NCI-H1092 treated with DMSO at 0.1 percent for 48 hours (cell line): ENCODE measurements at regions not wholly inside any gene's neighbourhood (a gene's known extent, or its start where the extent isn't known, plus 50 kb on each side); places are given as distances from the start of the nearest gene placed in this dataset.
"Not testable (repeated sequence)": the region's sequence is repeated elsewhere in the genome, so short reads cannot be mapped to it uniquely, and the experiment has no call there.

Source experiments
- DNase-seq: peaks from one replicate; lab custom pipeline; 2025; lab: John Stamatoyannopoulos, UW

GRCh38 chr1:239930686-239931262, 160.9 kb upstream of the FMN2 start:
- DNase-seq: no peak

GRCh38 chr1:239931341-239931740, 160.3 kb upstream of the FMN2 start:
- no peak for DNase-seq

DNA sequence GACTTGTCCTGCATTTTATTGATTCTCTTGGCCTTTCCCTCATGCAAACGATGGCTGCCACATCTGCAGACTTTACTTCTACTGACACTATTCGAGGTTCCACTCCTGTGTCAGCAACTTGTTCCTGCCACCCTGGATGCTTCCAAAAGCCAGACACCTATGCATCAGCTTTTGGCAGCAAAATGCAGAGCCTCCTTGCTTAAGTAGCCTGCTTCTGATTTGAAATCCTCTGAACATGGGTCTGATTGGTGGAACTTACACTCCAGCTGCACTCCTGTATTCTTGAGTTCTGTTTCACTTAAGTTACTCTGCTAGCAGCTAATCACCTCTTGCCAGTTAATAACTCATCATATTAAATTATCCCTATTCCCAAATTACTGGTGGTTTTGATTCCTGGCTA, 152.1 kb upstream of the FMN2 start:
- no peak for DNase-seq

DNA sequence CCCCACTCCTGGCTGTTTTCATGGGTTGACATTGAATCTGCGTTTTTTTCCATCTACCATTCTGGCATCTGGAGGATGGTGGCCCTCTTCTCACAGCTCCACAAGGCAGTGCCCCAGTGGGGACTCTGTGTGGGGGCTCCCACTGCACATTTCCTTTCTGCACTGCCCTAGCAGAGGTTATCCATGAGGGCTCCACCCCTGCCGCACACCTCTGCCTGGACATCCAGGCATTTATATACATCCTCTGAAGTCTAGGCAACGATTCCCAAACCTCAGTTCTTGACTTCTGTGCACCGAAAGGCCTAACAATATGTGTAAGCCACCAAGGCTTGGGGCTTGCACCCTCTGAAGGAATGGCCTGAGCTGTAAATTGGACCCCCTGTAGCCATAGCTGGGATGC, 147.9 kb upstream of the FMN2 start:
- DNase-seq: no peak

- DNase-seq: no peak
These were observed 147.0 kb upstream of the FMN2 start for GRCh38 chr1:239944666-239945065.

DNA sequence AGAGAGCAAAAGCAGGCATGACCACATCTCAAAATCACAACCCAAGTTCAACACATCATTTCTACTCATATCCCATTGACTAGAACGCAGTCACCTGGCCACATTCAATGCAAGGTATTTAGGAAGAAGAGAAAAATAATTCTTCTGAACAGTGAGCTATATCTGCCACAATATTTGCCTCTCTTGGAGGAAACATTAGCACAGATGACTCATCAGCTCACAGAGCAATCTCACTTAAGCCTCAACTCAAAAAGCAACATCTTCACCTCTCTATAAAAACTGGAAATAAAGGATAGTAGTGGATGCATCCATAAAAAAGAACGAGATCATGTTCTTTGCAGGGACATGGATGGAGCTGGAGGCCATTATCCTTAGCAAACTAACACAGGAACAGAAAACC, 143.9 kb upstream of the FMN2 start:
- no peak for DNase-seq

- peak; percentile 78 for DNase-seq
These were observed 140.1 kb upstream of the FMN2 start for GRCh38 chr1:239951511-239952140.

GRCh38 chr1:239952348-239953308, 139.1 kb upstream of the FMN2 start:
- DNase-seq: no peak

- peak; percentile 16 for DNase-seq
These were observed 136.8 kb upstream of the FMN2 start for GRCh38 chr1:239954836-239955235.

DNA sequence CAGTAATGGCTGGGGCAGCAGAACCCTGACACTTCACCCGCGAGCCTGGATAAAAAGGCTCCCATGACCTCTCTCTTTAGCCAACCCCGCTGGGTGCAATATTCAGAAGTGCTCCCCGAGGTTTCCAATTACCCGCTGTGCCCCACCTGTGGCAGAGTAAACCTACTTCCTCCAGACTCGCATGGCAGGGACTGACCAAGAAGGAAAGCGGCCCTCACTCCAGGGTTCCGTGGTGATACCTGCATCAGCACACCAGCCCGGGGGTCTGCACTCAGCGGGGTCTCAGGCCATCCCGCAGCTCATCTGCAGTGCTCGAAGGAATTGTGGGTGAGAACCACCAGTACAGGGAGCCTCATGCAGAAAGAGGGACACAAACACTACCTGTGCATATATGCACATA, 136.3 kb upstream of the FMN2 start:
- no peak for DNase-seq

DNA sequence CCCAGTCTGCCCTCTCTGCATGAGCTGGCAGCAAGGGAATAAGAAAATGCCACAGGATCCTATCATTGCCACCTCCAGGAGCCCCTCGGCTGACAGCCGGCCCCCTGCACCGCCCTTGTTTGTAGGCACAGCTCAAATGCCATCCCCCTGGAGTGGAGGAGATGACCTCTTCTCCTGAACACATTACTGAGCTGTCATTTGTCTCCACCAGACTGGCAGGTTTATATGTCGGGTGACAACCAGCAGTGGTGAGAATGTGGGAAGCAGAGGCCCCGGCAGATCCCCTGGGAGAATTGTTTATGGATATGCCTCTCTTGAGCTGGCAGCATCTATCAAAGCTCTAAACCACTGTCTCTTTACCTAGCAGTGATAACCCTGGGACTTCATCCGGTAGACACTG, 135.4 kb upstream of the FMN2 start:
- no peak for DNase-seq

- DNase-seq: no peak
These were observed 133.6 kb upstream of the FMN2 start for GRCh38 chr1:239958063-239958462.

- DNase-seq: no peak
These were observed 131.3 kb upstream of the FMN2 start for GRCh38 chr1:239960366-239960765.

DNA sequence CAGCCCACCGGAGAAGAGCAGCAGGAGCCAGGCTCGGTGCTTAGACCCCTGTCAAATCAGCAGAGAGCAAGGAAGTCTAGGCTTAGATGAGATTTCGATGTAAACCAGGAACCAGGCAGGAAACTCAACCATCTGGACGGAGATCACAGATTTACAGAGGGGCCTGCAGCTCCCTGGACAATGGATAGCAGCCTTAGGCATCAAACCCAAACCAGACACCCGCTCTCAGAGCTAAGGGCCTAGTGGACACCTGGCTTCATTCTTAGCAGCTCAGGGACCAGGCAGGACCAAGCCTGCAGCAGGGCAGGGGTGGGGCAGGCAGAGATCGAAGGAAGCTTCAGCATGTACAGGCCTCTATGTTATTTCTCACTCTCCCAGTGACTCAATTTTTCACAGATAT, 127.8 kb upstream of the FMN2 start:
- DNase-seq: no peak

DNA sequence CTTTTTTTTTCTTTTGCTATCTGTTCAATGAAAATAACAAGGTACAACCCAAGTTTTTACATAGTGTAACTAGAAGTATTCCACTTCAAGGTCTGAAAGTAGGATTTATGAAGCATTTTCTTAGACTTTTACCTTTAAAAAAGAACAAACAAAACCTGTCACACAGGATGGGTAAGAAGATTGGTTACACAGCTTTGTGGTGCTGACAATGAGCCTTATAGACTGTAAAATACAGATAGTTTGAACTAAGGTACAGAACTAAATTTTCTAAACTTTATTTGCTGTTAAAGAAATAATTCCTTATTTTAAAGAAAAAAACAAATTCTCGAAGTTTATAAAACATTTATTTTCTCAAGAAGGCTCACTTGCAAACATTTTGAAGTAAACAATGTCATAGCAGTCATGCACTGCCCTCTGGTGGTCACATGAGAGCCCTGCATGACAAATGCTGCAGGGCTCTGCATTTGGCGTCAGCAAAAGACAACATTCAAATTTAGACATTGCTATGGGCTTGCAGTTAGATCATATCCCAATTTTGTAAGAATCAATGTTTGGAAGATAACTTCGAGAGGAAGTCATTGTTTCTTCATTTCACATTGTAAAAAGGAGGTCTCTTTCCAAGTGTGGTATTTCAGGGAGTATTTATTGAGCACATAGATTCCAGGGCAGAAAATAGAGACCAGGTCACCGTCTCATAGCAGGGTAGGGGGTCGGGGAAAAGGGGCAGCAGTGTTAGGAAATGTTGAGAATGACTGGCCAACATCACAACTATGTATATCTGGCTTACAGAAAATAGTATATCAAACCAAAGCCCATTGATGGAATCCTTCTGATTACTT, 115.3 kb upstream of the FMN2 start:
- DNase-seq: peak; percentile 24

GRCh38 chr1:239977416-239977815, 114.3 kb upstream of the FMN2 start:
- no peak for DNase-seq

DNA sequence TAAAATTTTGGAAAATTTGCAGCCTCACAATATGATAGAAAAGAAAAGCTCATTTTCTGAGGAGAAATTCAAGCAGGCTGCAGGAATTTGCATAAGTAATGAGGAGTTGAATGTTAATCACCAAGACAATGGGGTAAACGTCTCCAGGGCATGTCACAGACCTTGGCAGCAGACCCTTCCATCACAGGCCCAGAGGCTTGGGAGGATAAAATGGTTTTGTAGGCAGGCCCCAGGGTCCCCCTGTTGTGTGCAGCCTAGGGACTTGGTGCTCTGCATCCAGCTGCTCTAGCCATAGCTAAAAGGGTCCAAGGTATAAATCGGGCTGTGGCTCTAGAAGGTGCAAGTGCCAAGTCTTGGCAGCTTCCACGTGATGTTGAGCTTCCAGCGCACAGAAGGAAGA, 112.2 kb upstream of the FMN2 start:
- DNase-seq: no peak

DNA sequence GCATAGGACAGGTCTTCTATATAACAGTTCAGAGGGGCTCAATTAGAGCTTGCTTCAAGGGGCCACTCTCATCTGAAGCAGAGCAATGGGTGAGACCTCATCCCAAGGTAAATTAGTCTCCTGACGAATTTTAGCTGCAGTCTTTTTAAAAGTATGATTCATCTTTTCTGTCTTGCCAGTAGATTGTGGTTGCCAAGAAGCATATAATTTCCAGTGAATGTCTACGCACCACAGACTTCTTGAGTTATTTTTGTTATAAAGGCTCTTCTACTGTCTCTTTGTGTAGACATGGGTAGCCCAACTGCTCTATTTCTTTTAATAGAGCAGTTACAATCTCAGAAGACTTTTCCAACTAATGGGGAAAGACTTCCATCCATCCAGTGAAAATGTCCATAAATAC, 108.9 kb upstream of the FMN2 start:
- no peak for DNase-seq

DNA sequence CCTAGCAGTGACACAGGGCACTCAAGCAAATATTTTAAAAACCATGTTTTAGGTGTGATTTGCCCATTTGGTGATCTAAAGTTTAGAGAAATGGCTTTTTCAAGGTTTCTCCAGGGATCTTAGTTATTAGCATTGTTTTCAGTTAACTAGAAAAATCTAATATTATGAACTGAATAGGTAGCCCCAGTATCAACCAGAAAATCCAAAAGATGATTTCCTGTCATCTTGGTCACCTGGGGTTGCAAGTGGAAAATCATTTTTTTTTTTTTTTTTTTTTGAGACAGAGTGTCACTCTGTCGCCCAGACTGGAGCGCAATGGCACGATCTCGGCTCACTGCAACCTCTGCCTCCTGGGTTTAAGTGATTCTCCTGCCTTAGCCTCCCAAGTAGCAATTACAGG, 106.6 kb upstream of the FMN2 start:
- no peak for DNase-seq

GRCh38 chr1:239987103-239987745, 104.5 kb upstream of the FMN2 start:
- peak; percentile 55 for DNase-seq

DNA sequence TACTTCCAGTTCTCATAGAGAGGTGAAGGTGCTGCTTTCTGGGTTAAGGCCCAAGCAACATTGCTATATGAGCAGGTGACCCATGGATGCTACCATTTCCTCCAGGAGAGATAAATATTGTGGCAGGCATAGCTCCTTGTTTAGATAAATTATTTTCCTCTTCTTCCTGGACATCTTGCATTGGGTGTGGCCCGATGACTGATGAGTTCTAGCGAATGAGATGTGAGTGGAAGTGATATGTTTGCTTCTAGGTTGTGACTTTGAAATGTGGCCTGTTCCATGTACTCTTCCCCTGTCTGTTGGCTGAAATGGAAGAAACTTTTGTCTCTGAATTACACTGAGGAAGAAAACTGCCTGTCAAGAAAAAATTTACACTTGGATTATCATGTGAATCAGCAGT, 101.7 kb upstream of the FMN2 start:
- DNase-seq: no peak

GRCh38 chr1:239992566-239992965, 99.1 kb upstream of the FMN2 start:
- DNase-seq: not testable (repeated sequence)
